ENCODE measurements at regions not wholly inside any gene's neighbourhood (a gene's known extent, or its start where the extent isn't known, plus 50 kb on each side); places are given as distances from the start of the nearest gene placed in this dataset.

GRCh38 chr4:182023469-182023868, 219.7 kb upstream of the TENM3 start:
- no peak overlapping the region for H3K9ac ChIP-seq (ENCODE audit: insufficient read depth, low read depth, low read length)
- no peak overlapping the region for H3K27ac ChIP-seq (ENCODE audit: extremely low read length, insufficient read depth, low read length)
- no peaks in the 10 kb centered on the region for H4K20me1 ChIP-seq (ENCODE audit: insufficient read depth, low read length)
- DNase-seq (ENCODE audit: low spot score), result no peak
- H3K4me1 ChIP-seq (ENCODE audit: insufficient read depth, low read length), result no peaks in the 10 kb centered on the region
- TF ChIP-seq SOX6 (IDR thresholded peaks at IDR 0.05) (no peak), SOX6 (CRISPR knock-in tag; IDR thresholded peaks at IDR 0.05) (no peak), POLR2G (IDR thresholded peaks at IDR 0.05; ENCODE audit: low read depth, low read length) (no peak), SSRP1 (CRISPR knock-in tag; IDR thresholded peaks at IDR 0.05) (no peak), CSRNP2 (CRISPR knock-in tag; conservative IDR thresholded peaks at IDR 0.05; ENCODE audit: low read depth) (no peak), ZNF333 (CRISPR knock-in tag; IDR thresholded peaks at IDR 0.05; ENCODE audit: borderline replicate concordance) (no peak), ZNF331 (CRISPR knock-in tag; IDR thresholded peaks at IDR 0.05) (no peak), TFE3 (CRISPR knock-in tag; IDR thresholded peaks at IDR 0.05) (no peak), HNF1A (IDR thresholded peaks at IDR 0.05; ENCODE audit: low read depth) (no peak), HNF1A (CRISPR knock-in tag; IDR thresholded peaks at IDR 0.05; ENCODE audit: borderline replicate concordance) (no peak), ZNF720 (CRISPR knock-in tag; IDR thresholded peaks at IDR 0.05) (no peak), ZBTB20 (CRISPR knock-in tag; IDR thresholded peaks at IDR 0.05; ENCODE audit: borderline replicate concordance, low read depth) (no peak), HNRNPK (IDR thresholded peaks at IDR 0.05; ENCODE audit: low read depth, low read length, poor library complexity, severe bottlenecking) (no peak)
- no peak overlapping the region for H2AFZ ChIP-seq (ENCODE audit: low read length)
- no TSS peak for BruUV-seq (replicated peaks)
- no peaks in the 10 kb centered on the region for H3K27me3 ChIP-seq (ENCODE audit: control insufficient read depth in 1 of 2, insufficient read depth in 2 of 2, low read length in 2 of 2)
- in situ Hi-C loops (cut with HindIII; ENCODE audit: extremely low pct_ligation_motif_present, low pct_unique_long_range_greater_than_20kb), result no loop called here
- FAIRE-seq, result no peak
- H3K36me3 ChIP-seq (replicated peaks in 1 of 2; ENCODE audit: control insufficient read depth in 1 of 2, insufficient read depth in 2 of 2, low read length in 2 of 2), result no peaks in the 10 kb centered on the region
- ChIA-PET POLR2A (no interaction called here), CTCF (ENCODE audit: low intra/inter-chr PET ratio, low total read pairs) (no interaction called here)
- intact Hi-C loops (cut with micrococcal nuclease; ENCODE audit: unreplicated experiment), result no loop called here
- H3K4me2 ChIP-seq (ENCODE audit: low read depth, low read length), result no peak overlapping the region
- ATAC-seq, result no peak
- no peak overlapping the region for H3K4me3 ChIP-seq (replicated peaks in 1 of 3; ENCODE audit: insufficient read depth in 1 of 3, low read depth in 2 of 3, low read length in 3 of 3)
- no peaks in the 10 kb centered on the region for H3K9me3 ChIP-seq (ENCODE audit: low read length)
- WGBS (ENCODE audit: low lambda C conversion rate), result 5% methylated on average over 3 of the region's 3 CpGs
- no peaks in the 10 kb centered on the region for H3K79me2 ChIP-seq (ENCODE audit: insufficient read depth, low read length)

All from HepG2 (cell line).